ENCODE measurements at regions not wholly inside any gene's neighbourhood (a gene's known extent, or its start where the extent isn't known, plus 50 kb on each side); places are given as distances from the start of the nearest gene placed in this dataset.

- TF ChIP-seq GABPA (IDR thresholded peaks at IDR 0.05; ENCODE audit: low read depth): no peak
- no peak for TF ChIP-seq REST (IDR thresholded peaks at IDR 0.05; ENCODE audit: low read depth, low read length)
- TF ChIP-seq POLR2AphosphoS5 (IDR thresholded peaks at IDR 0.05; ENCODE audit: low read depth, low read length): no peak
- no peak for TF ChIP-seq CTCF (IDR thresholded peaks at IDR 0.05)
- no peak for TF ChIP-seq TAF1 (IDR thresholded peaks at IDR 0.05; ENCODE audit: borderline replicate concordance, low read depth, low read length)
- TF ChIP-seq RXRA (IDR thresholded peaks at IDR 0.05; ENCODE audit: borderline replicate concordance, low read depth): no peak
- TF ChIP-seq TCF12 (IDR thresholded peaks at IDR 0.05): no peak
Measured at GRCh38 chr20:19104186-19104585, 108.3 kb upstream of the SLC24A3 start.
